Thoracic aorta (tissue), 2 donors: ENCODE measurements at regions not wholly inside any gene's neighbourhood (a gene's known extent, or its start where the extent isn't known, plus 50 kb on each side); places are given as distances from the start of the nearest gene placed in this dataset.

Source experiments
- ATAC-seq: fragments of 150-250 bp; one replicate; pipeline ENCODE4 v1.8.0; 2017; ENCODE audit warnings: low read depth; ENCODE audit not compliant: insufficient number of reproducible peaks, low FRiP score
- DNase-seq: peaks from one replicate; pipeline ENCODE4 v3.0.0-alpha.2; 2020; ENCODE audit warnings: low spot score
- H3K27ac ChIP-seq, 2 donors: fragments of 200-600 bp; sonication (generic); 1 replicate in 1 of 2; 2 replicates in 1 of 2; pipeline ENCODE4 v1.5.1; 2016; ENCODE audit warnings: mild to moderate bottlenecking in 2 of 2, moderate library complexity in 2 of 2
- H3K27me3 ChIP-seq: fragments of 200-600 bp; sonication (generic); replicated peaks from 2 replicates; pipeline ENCODE4 v1.6.0; 2016; ENCODE audit warnings: mild to moderate bottlenecking; ENCODE audit not compliant: insufficient read depth
- H3K36me3 ChIP-seq: fragments of 200-600 bp; sonication (generic); one replicate; pipeline ENCODE4 v1.5.1; 2016
- H3K4me1 ChIP-seq, 2 donors: fragments of 200-600 bp; sonication (generic); 1 replicate in 1 of 2; 2 replicates in 1 of 2; pipeline versions ENCODE4 v1.5.1 to v1.6.0; 2016; ENCODE audit warnings: low read depth in 2 of 2, mild to moderate bottlenecking in 1 of 2; ENCODE audit not compliant: control insufficient read depth in 1 of 2
- H3K4me3 ChIP-seq: fragments of 200-600 bp; sonication (generic); 2 replicates; pipeline ENCODE4 v1.5.1; 2016; ENCODE audit warnings: mild to moderate bottlenecking
- H3K9me3 ChIP-seq: fragments of 200-600 bp; sonication (generic); 2 replicates; pipeline ENCODE4 v1.5.1; 2016
- CTCF ChIP-seq: fragments of 200-600 bp; sonication (generic); IDR thresholded peaks from one replicate; pipeline ENCODE4 v1.5.1; 2019; ENCODE audit warnings: antibody characterized with exemption

GRCh38 chr10:121187391-121187790 lies 336.2 kb downstream of the WDR11 start:
- no peak for DNase-seq
- H3K4me3 ChIP-seq, result no peak overlapping the region
- H3K27ac ChIP-seq, result no peak overlapping the region
- H3K4me1 ChIP-seq, result peaks cover 6 to 12% of the 10 kb centered on the region in 2 donors
- H3K9me3 ChIP-seq, result no peaks in the 10 kb centered on the region
- no peaks in the 10 kb centered on the region for H3K36me3 ChIP-seq
- no peak for TF ChIP-seq CTCF
- no peaks in the 10 kb centered on the region for H3K27me3 ChIP-seq
- ATAC-seq, result no peak

GRCh38 chr10:121188005-121188404 lies 336.8 kb downstream of the WDR11 start:
- Histone ChIP-seq H3K4me3 (no peak overlapping the region), H3K9me3 (no peaks in the 10 kb centered on the region), H3K36me3 (no peaks in the 10 kb centered on the region), H3K4me1 (peaks cover 6 to 10% of the 10 kb centered on the region in 2 donors), H3K27ac (no peak overlapping the region), H3K27me3 (no peaks in the 10 kb centered on the region)
- DNase-seq (no peak), ATAC-seq (no peak)
- TF ChIP-seq CTCF, result no peak

DNA sequence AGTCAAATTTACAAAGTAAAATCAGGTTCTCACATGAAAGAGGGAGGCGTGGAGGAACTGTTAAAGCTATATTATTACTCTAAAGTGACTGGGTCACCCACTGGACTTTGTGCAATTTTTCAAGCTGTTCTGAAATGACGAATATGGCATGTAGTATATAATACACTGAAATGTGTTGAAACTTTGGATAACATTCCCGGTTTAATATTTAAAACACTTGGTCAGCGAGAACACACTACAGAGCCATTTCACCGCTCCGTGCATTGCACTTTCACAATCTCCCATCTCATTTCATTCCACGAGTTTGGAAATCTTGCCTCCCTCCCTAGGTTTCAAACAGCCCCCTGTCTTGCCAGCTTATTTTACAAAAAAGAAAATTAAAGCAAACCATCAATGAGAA lies 337.9 kb downstream of the WDR11 start:
- DNase-seq (no peak), ATAC-seq (no peak)
- no peak overlapping the region for H3K27ac ChIP-seq
- peaks cover 0 to under 1% of the 10 kb centered on the region in 2 donors for H3K4me1 ChIP-seq
- H3K36me3 ChIP-seq, result no peaks in the 10 kb centered on the region
- no peaks in the 10 kb centered on the region for H3K9me3 ChIP-seq
- H3K4me3 ChIP-seq, result no peak overlapping the region
- TF ChIP-seq CTCF, result no peak
- no peaks in the 10 kb centered on the region for H3K27me3 ChIP-seq

DNA sequence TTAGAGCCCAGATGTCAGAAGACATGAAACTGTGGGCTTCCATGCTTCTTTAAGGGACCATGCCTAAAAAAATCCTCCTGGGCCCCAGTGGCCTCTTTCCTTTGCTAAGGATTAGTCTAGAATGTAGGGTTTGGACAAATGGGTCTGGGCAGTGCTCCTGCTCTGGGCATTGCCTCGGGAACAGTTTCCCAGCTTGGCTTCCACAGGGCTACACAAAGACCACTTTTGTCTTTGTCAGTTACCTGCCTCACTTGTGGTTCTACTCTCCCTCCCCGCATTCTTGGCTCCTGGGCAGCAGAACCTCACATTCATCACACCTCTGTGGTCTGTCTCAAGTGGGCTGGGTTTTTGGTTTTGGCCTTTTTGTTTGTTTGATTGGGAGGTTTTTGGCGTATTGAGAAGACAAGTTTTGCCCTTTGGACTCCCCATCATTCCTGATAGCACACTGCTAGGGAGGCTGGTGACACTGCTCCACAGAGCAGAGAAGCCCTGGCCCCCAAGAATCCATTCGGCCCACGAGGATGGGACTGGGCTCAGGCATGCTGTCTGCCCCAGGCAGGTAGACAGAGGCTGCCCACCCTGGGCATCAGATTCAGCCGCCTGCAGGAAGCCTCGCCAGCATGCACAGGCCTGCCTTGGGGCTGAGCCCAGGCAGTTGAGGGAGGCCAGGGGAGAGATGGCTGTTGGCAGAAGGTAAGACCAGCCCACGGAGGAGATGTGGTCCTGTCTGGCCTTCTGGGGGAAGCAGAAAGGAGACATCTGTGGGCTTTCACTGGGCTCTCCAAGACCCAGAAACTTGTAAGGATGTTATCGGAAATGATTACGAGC lies 343.7 kb downstream of the WDR11 start:
- DNase-seq, result no peak
- Histone ChIP-seq H3K27me3 (no peaks in the 10 kb centered on the region), H3K4me1 (no peaks in the 10 kb centered on the region), H3K9me3 (no peaks in the 10 kb centered on the region), H3K27ac (no peak overlapping the region), H3K4me3 (no peak overlapping the region), H3K36me3 (no peaks in the 10 kb centered on the region)
- no peak for ATAC-seq
- TF ChIP-seq CTCF, result no peak

DNA sequence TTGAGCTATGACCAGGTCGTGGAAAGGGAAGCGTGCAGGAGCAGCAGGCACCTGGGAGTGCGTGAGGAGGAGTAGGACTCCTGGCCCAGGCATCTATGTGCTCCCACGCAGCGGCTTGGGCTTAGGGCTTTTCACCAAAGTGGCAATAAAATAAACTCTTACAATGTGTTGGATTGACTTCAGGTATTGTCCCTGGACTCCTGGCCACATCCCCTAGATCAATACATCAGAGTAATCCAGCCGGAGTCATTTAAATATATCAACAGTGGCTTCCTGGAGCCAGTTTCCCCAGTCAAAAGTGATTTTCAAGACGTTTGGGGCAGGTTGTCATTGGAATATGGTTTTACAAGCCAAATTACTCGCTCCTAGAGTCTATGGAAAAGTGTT lies 344.4 kb downstream of the WDR11 start:
- Histone ChIP-seq H3K9me3 (no peaks in the 10 kb centered on the region), H3K4me3 (no peak overlapping the region), H3K4me1 (no peaks in the 10 kb centered on the region), H3K27me3 (no peaks in the 10 kb centered on the region), H3K36me3 (no peaks in the 10 kb centered on the region), H3K27ac (no peak overlapping the region)
- DNase-seq, result no peak
- ATAC-seq, result no peak
- no peak for TF ChIP-seq CTCF
